A673 (cell line): ENCODE measurements at regions not wholly inside any gene's neighbourhood (a gene's known extent, or its start where the extent isn't known, plus 50 kb on each side); places are given as distances from the start of the nearest gene placed in this dataset.

Source experiments
- CTCF ChIP-seq: fragments of 300-800, 200-600 bp; sonication (generic); conservative IDR thresholded peaks from 2 replicates; pipeline ENCODE4 v1.5.1; 2017; ENCODE audit warnings: low read depth, mild to moderate bottlenecking, antibody characterized with exemption, low read length, moderate library complexity, mixed read lengths
- EZH2 ChIP-seq: fragments of 200-600 bp; sonication (generic); IDR thresholded peaks from 2 replicates; pipeline ENCODE4 v1.6.1; 2017; ENCODE audit warnings: borderline replicate concordance, low read depth, mild to moderate bottlenecking, mixed read lengths, antibody characterized with exemption, low read length; ENCODE audit not compliant: poor library complexity, severe bottlenecking

GRCh38 chr6:167770291-167770955 lies 56.3 kb upstream of the AFDN start:
- TF ChIP-seq CTCF, result no peak
- no peak for TF ChIP-seq EZH2
